ENCODE measurements at regions not wholly inside any gene's neighbourhood (a gene's known extent, or its start where the extent isn't known, plus 50 kb on each side); places are given as distances from the start of the nearest gene placed in this dataset.

- no peaks in the 10 kb centered on the region for H3K36me3 Mint-ChIP-seq (ENCODE audit: low read depth)
- H3K4me3 Mint-ChIP-seq: no peak overlapping the region
- no peak overlapping the region for H3K27ac Mint-ChIP-seq
- no peaks in the 10 kb centered on the region for H3K9me3 Mint-ChIP-seq (ENCODE audit: insufficient read depth)
- peaks cover 3% of the 10 kb centered on the region for H3K27me3 Mint-ChIP-seq (ENCODE audit: low read depth)
- ATAC-seq (no peak), DNase-seq (no peak)
- ChIA-PET POLR2A (no interaction called here), CTCF (no interaction called here)
- no peaks in the 10 kb centered on the region for H3K4me1 Mint-ChIP-seq (ENCODE audit: low read depth)
Measured at GRCh38 chr2:120599072-120599471, 136.6 kb upstream of the GLI2 start.

- no peak overlapping the region for H3K27ac Mint-ChIP-seq
- H3K4me1 Mint-ChIP-seq (ENCODE audit: low read depth): no peaks in the 10 kb centered on the region
- no peaks in the 10 kb centered on the region for H3K9me3 Mint-ChIP-seq (ENCODE audit: insufficient read depth)
- no peaks in the 10 kb centered on the region for H3K36me3 Mint-ChIP-seq (ENCODE audit: low read depth)
- ChIA-PET CTCF (no interaction called here), POLR2A (interaction anchor here (0.6 kb wide), 1 partner anchor 24 kb away, joined by 3 read pairs; no protein-coding TSS in a partner anchor)
- ATAC-seq: no peak
- peaks cover 3% of the 10 kb centered on the region for H3K27me3 Mint-ChIP-seq (ENCODE audit: low read depth)
- no peak overlapping the region for H3K4me3 Mint-ChIP-seq
- no peak for DNase-seq
Measured at GRCh38 chr2:120599656-120600055, 136.0 kb upstream of the GLI2 start.

- Mint-ChIP-seq H3K36me3 (ENCODE audit: low read depth) (no peaks in the 10 kb centered on the region), H3K27me3 (ENCODE audit: low read depth) (peaks cover 3% of the 10 kb centered on the region), H3K9me3 (ENCODE audit: insufficient read depth) (no peaks in the 10 kb centered on the region), H3K27ac (no peak overlapping the region), H3K4me3 (no peak overlapping the region), H3K4me1 (ENCODE audit: low read depth) (no peaks in the 10 kb centered on the region)
- no peak for DNase-seq
- no peak for ATAC-seq
- POLR2A ChIA-PET: no interaction called here
- CTCF ChIA-PET: no interaction called here
Measured at GRCh38 chr2:120600335-120600734, 135.3 kb upstream of the GLI2 start.

- ATAC-seq: no peak
- no peaks in the 10 kb centered on the region for H3K9me3 Mint-ChIP-seq (ENCODE audit: insufficient read depth)
- H3K27ac Mint-ChIP-seq: no peak overlapping the region
- H3K27me3 Mint-ChIP-seq (ENCODE audit: low read depth): peaks cover 3% of the 10 kb centered on the region
- no peak overlapping the region for H3K4me3 Mint-ChIP-seq
- DNase-seq: no peak
- no peaks in the 10 kb centered on the region for H3K4me1 Mint-ChIP-seq (ENCODE audit: low read depth)
- ChIA-PET POLR2A (no interaction called here), CTCF (no interaction called here)
- H3K36me3 Mint-ChIP-seq (ENCODE audit: low read depth): no peaks in the 10 kb centered on the region
Measured at GRCh38 chr2:120600786-120601185, 134.9 kb upstream of the GLI2 start.

GRCh38 chr2:120601566-120601965 is 134.1 kb upstream of the GLI2 start:
- H3K4me1 Mint-ChIP-seq (ENCODE audit: low read depth): no peaks in the 10 kb centered on the region
- H3K36me3 Mint-ChIP-seq (ENCODE audit: low read depth): no peaks in the 10 kb centered on the region
- no peak for ATAC-seq
- H3K27ac Mint-ChIP-seq: no peak overlapping the region
- H3K4me3 Mint-ChIP-seq: no peak overlapping the region
- H3K27me3 Mint-ChIP-seq (ENCODE audit: low read depth): peaks cover 3% of the 10 kb centered on the region
- no peaks in the 10 kb centered on the region for H3K9me3 Mint-ChIP-seq (ENCODE audit: insufficient read depth)
- CTCF ChIA-PET: no interaction called here
- no peak for DNase-seq
- POLR2A ChIA-PET: no interaction called here

- CTCF ChIA-PET: no interaction called here
- H3K9me3 Mint-ChIP-seq (ENCODE audit: insufficient read depth): no peaks in the 10 kb centered on the region
- peaks cover 3% of the 10 kb centered on the region for H3K27me3 Mint-ChIP-seq (ENCODE audit: low read depth)
- DNase-seq (no peak), ATAC-seq (no peak)
- POLR2A ChIA-PET: no interaction called here
- no peak overlapping the region for H3K27ac Mint-ChIP-seq
- no peaks in the 10 kb centered on the region for H3K36me3 Mint-ChIP-seq (ENCODE audit: low read depth)
- no peak overlapping the region for H3K4me3 Mint-ChIP-seq
- H3K4me1 Mint-ChIP-seq (ENCODE audit: low read depth): no peaks in the 10 kb centered on the region
Measured at GRCh38 chr2:120602251-120602650, 133.4 kb upstream of the GLI2 start.

- no peaks in the 10 kb centered on the region for H3K4me1 Mint-ChIP-seq (ENCODE audit: low read depth)
Measured at GRCh38 chr2:120604767-120605166, 130.9 kb upstream of the GLI2 start.

GRCh38 chr2:120605231-120605935 is 130.3 kb upstream of the GLI2 start:
- ChIA-PET POLR2A (no interaction called here), CTCF (no interaction called here)
- H3K27ac Mint-ChIP-seq: no peak overlapping the region
- no peaks in the 10 kb centered on the region for H3K4me1 Mint-ChIP-seq (ENCODE audit: low read depth)
- no peaks in the 10 kb centered on the region for H3K9me3 Mint-ChIP-seq (ENCODE audit: insufficient read depth)
- DNase-seq (no peak), ATAC-seq (no peak)
- H3K36me3 Mint-ChIP-seq (ENCODE audit: low read depth): no peaks in the 10 kb centered on the region
- H3K4me3 Mint-ChIP-seq: no peak overlapping the region
- H3K27me3 Mint-ChIP-seq (ENCODE audit: low read depth): peaks cover 3% of the 10 kb centered on the region

More at GRCh38 chr2:120604767-120605166, 130.9 kb upstream of the GLI2 start:
- Mint-ChIP-seq H3K27ac (no peak overlapping the region), H3K9me3 (ENCODE audit: insufficient read depth) (no peaks in the 10 kb centered on the region), H3K4me3 (no peak overlapping the region), H3K36me3 (ENCODE audit: low read depth) (no peaks in the 10 kb centered on the region), H3K27me3 (ENCODE audit: low read depth) (peaks cover 3% of the 10 kb centered on the region)
- ChIA-PET POLR2A (no interaction called here), CTCF (no interaction called here)
- ATAC-seq (no peak), DNase-seq (no peak)

- Mint-ChIP-seq H3K27me3 (ENCODE audit: low read depth) (peaks cover 3% of the 10 kb centered on the region), H3K4me1 (ENCODE audit: low read depth) (no peaks in the 10 kb centered on the region), H3K27ac (no peak overlapping the region), H3K9me3 (ENCODE audit: insufficient read depth) (no peaks in the 10 kb centered on the region), H3K4me3 (no peak overlapping the region), H3K36me3 (ENCODE audit: low read depth) (no peaks in the 10 kb centered on the region)
- DNase-seq (no peak), ATAC-seq (no peak)
- CTCF ChIA-PET: no interaction called here
- POLR2A ChIA-PET: no interaction called here
Measured at GRCh38 chr2:120606280-120606679, 129.4 kb upstream of the GLI2 start.

GRCh38 chr2:120606931-120607330 is 128.7 kb upstream of the GLI2 start:
- Mint-ChIP-seq H3K4me3 (no peak overlapping the region), H3K27ac (no peak overlapping the region), H3K36me3 (ENCODE audit: low read depth) (no peaks in the 10 kb centered on the region), H3K4me1 (ENCODE audit: low read depth) (no peaks in the 10 kb centered on the region), H3K9me3 (ENCODE audit: insufficient read depth) (no peaks in the 10 kb centered on the region), H3K27me3 (ENCODE audit: low read depth) (peaks cover 3% of the 10 kb centered on the region)
- DNase-seq (no peak), ATAC-seq (no peak)
- POLR2A ChIA-PET: no interaction called here
- CTCF ChIA-PET: no interaction called here

GRCh38 chr2:120607506-120607905 is 128.2 kb upstream of the GLI2 start:
- no peak overlapping the region for H3K4me3 Mint-ChIP-seq
- DNase-seq: no peak
- ChIA-PET POLR2A (no interaction called here), CTCF (no interaction called here)
- no peaks in the 10 kb centered on the region for H3K9me3 Mint-ChIP-seq (ENCODE audit: insufficient read depth)
- H3K27ac Mint-ChIP-seq: no peak overlapping the region
- H3K36me3 Mint-ChIP-seq (ENCODE audit: low read depth): no peaks in the 10 kb centered on the region
- peaks cover 3% of the 10 kb centered on the region for H3K27me3 Mint-ChIP-seq (ENCODE audit: low read depth)
- ATAC-seq: no peak
- no peaks in the 10 kb centered on the region for H3K4me1 Mint-ChIP-seq (ENCODE audit: low read depth)

- no peaks in the 10 kb centered on the region for H3K4me1 Mint-ChIP-seq (ENCODE audit: low read depth)
- no peak overlapping the region for H3K4me3 Mint-ChIP-seq
- no peak overlapping the region for H3K27ac Mint-ChIP-seq
- no peaks in the 10 kb centered on the region for H3K36me3 Mint-ChIP-seq (ENCODE audit: low read depth)
- H3K27me3 Mint-ChIP-seq (ENCODE audit: low read depth): peaks cover 3% of the 10 kb centered on the region
- no peak for ATAC-seq
- no peak for DNase-seq
- H3K9me3 Mint-ChIP-seq (ENCODE audit: insufficient read depth): no peaks in the 10 kb centered on the region
- ChIA-PET CTCF (no interaction called here), POLR2A (interaction anchor here (0.5 kb wide), 1 partner anchor 595 kb away, joined by 5 read pairs; the partner anchor contains the start of gene EPB41L5)
Measured at GRCh38 chr2:120607996-120608395, 127.7 kb upstream of the GLI2 start.

GRCh38 chr2:120609826-120610395 is 125.8 kb upstream of the GLI2 start:
- no peak overlapping the region for H3K4me3 Mint-ChIP-seq
- POLR2A ChIA-PET: no interaction called here
- H3K27me3 Mint-ChIP-seq (ENCODE audit: low read depth): no peaks in the 10 kb centered on the region
- H3K27ac Mint-ChIP-seq: no peak overlapping the region
- H3K9me3 Mint-ChIP-seq (ENCODE audit: insufficient read depth): no peaks in the 10 kb centered on the region
- no peak for ATAC-seq
- CTCF ChIA-PET: no interaction called here
- no peaks in the 10 kb centered on the region for H3K4me1 Mint-ChIP-seq (ENCODE audit: low read depth)
- no peaks in the 10 kb centered on the region for H3K36me3 Mint-ChIP-seq (ENCODE audit: low read depth)
- no peak for DNase-seq
